ENCODE measurements at regions not wholly inside any gene's neighbourhood (a gene's known extent, or its start where the extent isn't known, plus 50 kb on each side); places are given as distances from the start of the nearest gene placed in this dataset.

- no peak for TF ChIP-seq CTCF (IDR thresholded peaks at IDR 0.05)
Measured at GRCh38 chr6:19723545-19723944, 113.6 kb upstream of the ID4 start.

GRCh38 chr6:19731282-19731681, 105.9 kb upstream of the ID4 start:
- TF ChIP-seq CTCF (IDR thresholded peaks at IDR 0.05): no peak

- TF ChIP-seq CTCF (IDR thresholded peaks at IDR 0.05): no peak
Measured at GRCh38 chr6:19734061-19734460, 103.1 kb upstream of the ID4 start.

- TF ChIP-seq CTCF (IDR thresholded peaks at IDR 0.05): no peak
Measured at GRCh38 chr6:19734519-19734918, 102.7 kb upstream of the ID4 start.

GRCh38 chr6:19736066-19736465, 101.1 kb upstream of the ID4 start:
- TF ChIP-seq CTCF (IDR thresholded peaks at IDR 0.05): no peak

GRCh38 chr6:19738010-19738409, 99.2 kb upstream of the ID4 start:
- TF ChIP-seq CTCF (IDR thresholded peaks at IDR 0.05): no peak

- TF ChIP-seq CTCF (IDR thresholded peaks at IDR 0.05): no peak
Measured at GRCh38 chr6:19749722-19750121, 87.4 kb upstream of the ID4 start.

GRCh38 chr6:19752746-19753145, 84.4 kb upstream of the ID4 start:
- TF ChIP-seq CTCF (IDR thresholded peaks at IDR 0.05): no peak
